H1 (cell line): ENCODE measurements at regions not wholly inside any gene's neighbourhood (a gene's known extent, or its start where the extent isn't known, plus 50 kb on each side); places are given as distances from the start of the nearest gene placed in this dataset.

Experiments used
- ATF2 ChIP-seq: IDR thresholded peaks from 2 replicates; pipeline ENCODE4 v1.6.1; 2012; ENCODE audit warnings: low read length, inconsistent platforms
- CHD7 ChIP-seq: fragments of 300-600 bp; sonication (generic); IDR thresholded peaks from 2 replicates; pipeline ENCODE4 v1.7.1; 2012; ENCODE audit warnings: low read length, moderate library complexity, mild to moderate bottlenecking, inconsistent platforms; ENCODE audit not compliant: insufficient replicate concordance
- EZH2 ChIP-seq: fragments of 200-600 bp; sonication (generic); IDR thresholded peaks from 2 replicates; pipeline ENCODE4 v1.7.1; 2012; ENCODE audit warnings: low read depth, mild to moderate bottlenecking, moderate library complexity, low read length, inconsistent platforms; ENCODE audit not compliant: severe bottlenecking
- FOSL1 ChIP-seq: IDR thresholded peaks from 2 replicates; pipeline ENCODE4 v1.6.1; 2011; ENCODE audit warnings: mild to moderate bottlenecking, low read depth, low read length, moderate library complexity; ENCODE audit not compliant: insufficient read depth
- GABPA ChIP-seq: IDR thresholded peaks from 2 replicates; pipeline ENCODE4 v1.6.1; 2011; ENCODE audit warnings: mild to moderate bottlenecking, low read length, moderate library complexity, borderline replicate concordance; ENCODE audit not compliant: insufficient read depth
- KDM4A ChIP-seq: IDR thresholded peaks from one replicate; pipeline ENCODE4 v1.7.1; 2012; ENCODE audit warnings: low read depth, mild to moderate bottlenecking, moderate library complexity, low read length, inconsistent platforms; ENCODE audit not compliant: severe bottlenecking
- MAFK ChIP-seq: IDR thresholded peaks from 2 replicates; pipeline ENCODE4 v1.6.1; 2012; ENCODE audit warnings: low read depth, mild to moderate bottlenecking, improper control_type of control experiment, low read length
- POLR2A ChIP-seq, 2 experiments: IDR thresholded peaks; 1 replicate in 1 of 2; 2 replicates in 1 of 2; pipeline ENCODE4 v1.6.1; 2011; ENCODE audit warnings: low read depth in 2 of 2, low read length in 2 of 2, mild to moderate bottlenecking in 2 of 2; ENCODE audit errors: control extremely low read depth in 1 of 2
- RXRA ChIP-seq: IDR thresholded peaks from 2 replicates; pipeline ENCODE4 v1.6.1; 2011; ENCODE audit warnings: low read depth, mild to moderate bottlenecking, low read length, moderate library complexity; ENCODE audit not compliant: insufficient read depth
- SP4 ChIP-seq: IDR thresholded peaks from 2 replicates; pipeline ENCODE4 v1.6.1; 2012; ENCODE audit warnings: low read length, inconsistent platforms

GRCh38 chr4:127505203-127505602, 127.6 kb upstream of the INTU start (continued):
- no peak for TF ChIP-seq CHD7
- no peak for TF ChIP-seq GABPA
- TF ChIP-seq ATF2: no peak
- TF ChIP-seq RXRA: no peak
- no peak for TF ChIP-seq EZH2
- TF ChIP-seq POLR2A (IDR thresholded peaks at IDR 0.05; ENCODE audit: control extremely low read depth in 1 of 2, low read depth in 2 of 2, low read length in 2 of 2): no peak
- TF ChIP-seq SP4: no peak
- no peak for TF ChIP-seq MAFK
- TF ChIP-seq FOSL1: no peak
- TF ChIP-seq KDM4A: no peak
- TF ChIP-seq, all 59 proteins: peak for 0
